OCI-LY7 (cell line): ENCODE measurements at regions not wholly inside any gene's neighbourhood (a gene's known extent, or its start where the extent isn't known, plus 50 kb on each side); places are given as distances from the start of the nearest gene placed in this dataset.

Source experiments
- BruUV-seq: library from RNA; stranded (reverse); fragments of 400-500 nt; replicated peaks from 2 replicates; lab custom pipeline; 2021; lab: Mats Ljungman, UMichigan
- CTCF ChIA-PET: fragments of 300-600 bp; sonication (Branson Sonifier 250); formaldehyde crosslinking; loops from one replicate; lab custom pipeline; 2022; ENCODE audit warnings: antibody characterized with exemption; ENCODE audit not compliant: unreplicated experiment; lab: Charles Lee
- POLR2A ChIA-PET: fragments of 300-600 bp; sonication (Branson Sonifier 250); formaldehyde crosslinking; loops from one replicate; lab custom pipeline; 2022; ENCODE audit warnings: antibody characterized with exemption; lab: Charles Lee
- DNase-seq: peaks from one replicate; pipeline ENCODE4 v3.0.0-alpha.2; 2015; ENCODE audit warnings: low spot score
- H2AFZ ChIP-seq: fragments of 200-600 bp; sonication (generic), shearing (Covaris generic); 2 replicates; pipeline ENCODE4 v1.6.1; 2014; ENCODE audit warnings: mild to moderate bottlenecking, antibody characterized with exemption, low read length, moderate library complexity
- H3K27ac ChIP-seq: fragments of 200-600 bp; sonication (generic); 2 replicates; pipeline ENCODE4 v1.5.1; 2014; ENCODE audit warnings: mixed run types, low read depth, mild to moderate bottlenecking, moderate library complexity, low read length, inconsistent platforms; ENCODE audit not compliant: poor library complexity, severe bottlenecking
- H3K36me3 ChIP-seq: fragments of 200-600 bp; sonication (generic); 2 replicates; pipeline ENCODE4 v1.6.1; 2014; ENCODE audit warnings: mild to moderate bottlenecking, antibody characterized with exemption, low read length, moderate library complexity, mixed read lengths; ENCODE audit not compliant: insufficient read depth
- H3K4me1 ChIP-seq: fragments of 200-600 bp; sonication (generic); 2 replicates; pipeline ENCODE4 v1.5.1; 2014; ENCODE audit warnings: mild to moderate bottlenecking, low read length; ENCODE audit not compliant: insufficient read depth, poor library complexity, severe bottlenecking
- H3K4me2 ChIP-seq: fragments of 200-600 bp; sonication (generic); 2 replicates; pipeline ENCODE4 v1.6.1; 2014; ENCODE audit warnings: mild to moderate bottlenecking, low read length
- H3K4me3 ChIP-seq: fragments of 200-600 bp; sonication (generic); 2 replicates; pipeline ENCODE4 v1.5.1; 2014; ENCODE audit warnings: mild to moderate bottlenecking, low read depth, low read length; ENCODE audit not compliant: poor library complexity, severe bottlenecking
- H3K79me2 ChIP-seq: fragments of 200-600 bp; sonication (generic); 2 replicates; pipeline ENCODE4 v1.6.1; 2016; ENCODE audit warnings: low read depth, mild to moderate bottlenecking, low read length, moderate library complexity, mixed read lengths; ENCODE audit not compliant: insufficient read depth
- H3K9me2 ChIP-seq: fragments of 200-600 bp; sonication (generic); 2 replicates; pipeline ENCODE4 v1.6.1; 2016; ENCODE audit warnings: mild to moderate bottlenecking, low read length, mixed read lengths; ENCODE audit not compliant: insufficient read depth
- H3K9me3 ChIP-seq: fragments of 200-600 bp; sonication (generic); 2 replicates; pipeline ENCODE4 v1.6.1; 2014; ENCODE audit warnings: mild to moderate bottlenecking, mixed run types, low read length, mixed read lengths
- H4K20me1 ChIP-seq: fragments of 200-600 bp; sonication (generic); 2 replicates; pipeline ENCODE4 v1.6.1; 2014; ENCODE audit warnings: mild to moderate bottlenecking, antibody characterized with exemption, low read length, moderate library complexity, mixed read lengths; ENCODE audit not compliant: insufficient read depth
- EZH2phosphoT487 ChIP-seq: fragments of 200-600 bp; sonication (generic); IDR thresholded peaks from 2 replicates; pipeline ENCODE4 v1.6.1; 2018; ENCODE audit warnings: low read depth, borderline replicate concordance, mild to moderate bottlenecking, mixed run types, antibody characterized with exemption, low read length, moderate library complexity, mixed read lengths
- intact Hi-C: fragments of 100-400 bp; cut with micrococcal nuclease; formaldehyde crosslinking; loops from one replicate; pipeline ENCODE4 v1.10.0; 2022; ENCODE audit not compliant: unreplicated experiment
- TF ChIP-seq, protein P1 (sequence below): fragments of 200-600 bp; sonication (generic); conservative IDR thresholded peaks from 2 replicates; pipeline ENCODE4 v1.5.1; 2014; ENCODE audit warnings: mild to moderate bottlenecking, antibody characterized with exemption, low read length, moderate library complexity, mixed read lengths

- no peaks in the 10 kb centered on the region for H3K36me3 ChIP-seq
- H3K4me3 ChIP-seq: no peak overlapping the region
- no peak overlapping the region for H3K27ac ChIP-seq
- intact Hi-C loops: no loop called here
- ChIA-PET CTCF (no interaction called here), POLR2A (no interaction called here)
- H3K4me1 ChIP-seq: no peaks in the 10 kb centered on the region
- no peaks in the 10 kb centered on the region for H4K20me1 ChIP-seq
- H2AFZ ChIP-seq: no peak overlapping the region
- no peaks in the 10 kb centered on the region for H3K9me2 ChIP-seq
- DNase-seq: no peak
- H3K9me3 ChIP-seq: no peaks in the 10 kb centered on the region
- TF ChIP-seq, protein P1, sequence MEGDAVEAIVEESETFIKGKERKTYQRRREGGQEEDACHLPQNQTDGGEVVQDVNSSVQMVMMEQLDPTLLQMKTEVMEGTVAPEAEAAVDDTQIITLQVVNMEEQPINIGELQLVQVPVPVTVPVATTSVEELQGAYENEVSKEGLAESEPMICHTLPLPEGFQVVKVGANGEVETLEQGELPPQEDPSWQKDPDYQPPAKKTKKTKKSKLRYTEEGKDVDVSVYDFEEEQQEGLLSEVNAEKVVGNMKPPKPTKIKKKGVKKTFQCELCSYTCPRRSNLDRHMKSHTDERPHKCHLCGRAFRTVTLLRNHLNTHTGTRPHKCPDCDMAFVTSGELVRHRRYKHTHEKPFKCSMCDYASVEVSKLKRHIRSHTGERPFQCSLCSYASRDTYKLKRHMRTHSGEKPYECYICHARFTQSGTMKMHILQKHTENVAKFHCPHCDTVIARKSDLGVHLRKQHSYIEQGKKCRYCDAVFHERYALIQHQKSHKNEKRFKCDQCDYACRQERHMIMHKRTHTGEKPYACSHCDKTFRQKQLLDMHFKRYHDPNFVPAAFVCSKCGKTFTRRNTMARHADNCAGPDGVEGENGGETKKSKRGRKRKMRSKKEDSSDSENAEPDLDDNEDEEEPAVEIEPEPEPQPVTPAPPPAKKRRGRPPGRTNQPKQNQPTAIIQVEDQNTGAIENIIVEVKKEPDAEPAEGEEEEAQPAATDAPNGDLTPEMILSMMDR: no peak
- TF ChIP-seq EZH2phosphoT487: no peak
- no peak overlapping the region for H3K4me2 ChIP-seq
- H3K79me2 ChIP-seq: no peaks in the 10 kb centered on the region
- no TSS peak for BruUV-seq
Observed at GRCh38 chr13:78476910-78477309, 126.4 kb downstream of the POU4F1 start.

- H3K9me2 ChIP-seq: no peaks in the 10 kb centered on the region
- no peaks in the 10 kb centered on the region for H3K4me1 ChIP-seq
- POLR2A ChIA-PET: interaction anchor here (0.7 kb wide), 1 partner anchor 522 kb away, joined by 3 read pairs; no protein-coding TSS in a partner anchor
- intact Hi-C loops: no loop called here
- CTCF ChIA-PET: no interaction called here
- TF ChIP-seq EZH2phosphoT487: no peak
- TF ChIP-seq, protein P1: no peak
- H3K27ac ChIP-seq: no peak overlapping the region
- H3K9me3 ChIP-seq: no peaks in the 10 kb centered on the region
- H3K4me3 ChIP-seq: no peak overlapping the region
- no peak overlapping the region for H2AFZ ChIP-seq
- no peaks in the 10 kb centered on the region for H3K36me3 ChIP-seq
- no peaks in the 10 kb centered on the region for H4K20me1 ChIP-seq
- no peak for DNase-seq
- no peak overlapping the region for H3K4me2 ChIP-seq
- no peaks in the 10 kb centered on the region for H3K79me2 ChIP-seq
- no TSS peak for BruUV-seq
Observed at GRCh38 chr13:78468621-78469020, 134.7 kb downstream of the POU4F1 start.

GRCh38 chr13:78465250-78465649 is 138.1 kb downstream of the POU4F1 start:
- H3K4me1 ChIP-seq: no peaks in the 10 kb centered on the region
- no peaks in the 10 kb centered on the region for H4K20me1 ChIP-seq
- H3K9me3 ChIP-seq: no peaks in the 10 kb centered on the region
- no peak overlapping the region for H3K4me3 ChIP-seq
- POLR2A ChIA-PET: no interaction called here
- BruUV-seq: no TSS peak
- no peaks in the 10 kb centered on the region for H3K9me2 ChIP-seq
- H3K4me2 ChIP-seq: no peak overlapping the region
- TF ChIP-seq, protein P1: no peak
- no peak for TF ChIP-seq EZH2phosphoT487
- CTCF ChIA-PET: no interaction called here
- H3K79me2 ChIP-seq: no peaks in the 10 kb centered on the region
- no peak overlapping the region for H3K27ac ChIP-seq
- no peak overlapping the region for H2AFZ ChIP-seq
- H3K36me3 ChIP-seq: no peaks in the 10 kb centered on the region
- DNase-seq: no peak
- intact Hi-C loops: no loop called here
